Breast epithelium (tissue), 4 donors: ENCODE measurements at regions not wholly inside any gene's neighbourhood (a gene's known extent, or its start where the extent isn't known, plus 50 kb on each side); places are given as distances from the start of the nearest gene placed in this dataset.

ENCODE experiments used
- DNase-seq, 2 donors: peaks; one replicate each; pipeline ENCODE4 v3.0.0-alpha.2; 2019; ENCODE audit warnings: low spot score in 2 of 2
- H3K27ac ChIP-seq, 2 donors: fragments of 200-600 bp; sonication (generic) in 1 of 2; one replicate each; pipeline ENCODE4 v1.5.1; 2016 to 2019; ENCODE audit warnings: mild to moderate bottlenecking in 1 of 2
- H3K27me3 ChIP-seq, 2 donors: fragments of 200-600 bp; sonication (generic) in 1 of 2; one replicate each; pipeline versions ENCODE4 v1.5.1 to v1.6.0; 2017 to 2019; ENCODE audit warnings: control low read depth in 1 of 2, mild to moderate bottlenecking in 1 of 2
- H3K36me3 ChIP-seq: fragments of 200-600 bp; one replicate; pipeline ENCODE4 v1.5.1; 2019
- H3K4me1 ChIP-seq, 2 donors: fragments of 200-600 bp; sonication (generic); one replicate each; pipeline ENCODE4 v1.5.1; 2016 to 2019; ENCODE audit warnings: control low read depth in 1 of 2
- H3K4me3 ChIP-seq, 3 donors: fragments of 200-600 bp; sonication (generic); 1 replicate in 2 of 3; 2 replicates in 1 of 3; pipeline ENCODE4 v1.5.1; 2016 to 2019; ENCODE audit warnings: mild to moderate bottlenecking in 3 of 3, moderate library complexity in 2 of 3
- H3K9me3 ChIP-seq, 2 donors: fragments of 200-600 bp; sonication (generic) in 1 of 2; one replicate each; pipeline ENCODE4 v1.5.1; 2016 to 2019; ENCODE audit warnings: control low read depth in 1 of 2
- POLR2A ChIP-seq: fragments of 450-650 bp; IDR thresholded peaks from one replicate; pipeline ENCODE4 v1.6.1; 2016; ENCODE audit warnings: antibody characterized with exemption, mild to moderate bottlenecking, moderate library complexity
- POLR2AphosphoS5 ChIP-seq, 3 donors: sonication (generic); formaldehyde crosslinking; IDR thresholded peaks; one replicate each; pipeline ENCODE4 v1.6.1; 2017; ENCODE audit warnings: antibody characterized with exemption in 3 of 3
- intact Hi-C: fragments of 100-400 bp; cut with DNase I; formaldehyde crosslinking; loops from one replicate; pipeline ENCODE4 v1.15.1; 2023; ENCODE audit warnings: low total_unique reads
- TF ChIP-seq, protein P1 (sequence below), 3 donors: fragments of 450-650 bp; IDR thresholded peaks; one replicate each; pipeline ENCODE4 v1.5.1; 2016 to 2017; ENCODE audit warnings: antibody characterized with exemption in 3 of 3, mild to moderate bottlenecking in 3 of 3, moderate library complexity in 3 of 3

DNA sequence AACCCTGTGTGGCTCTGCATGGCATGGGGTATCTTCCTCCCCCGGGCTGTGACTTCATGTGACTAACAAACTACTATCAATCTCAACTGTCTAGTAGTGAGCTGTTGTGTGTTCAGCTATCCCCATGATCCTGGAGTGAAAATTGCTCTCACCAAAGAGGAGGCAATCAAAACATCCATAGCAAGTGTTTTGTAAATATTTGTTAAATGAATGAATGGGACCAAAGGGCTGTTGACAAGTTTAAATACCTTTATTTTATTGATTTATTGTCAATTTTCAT, 138.1 kb upstream of the CPM start:
- intact Hi-C loops: no loop called here
- H3K9me3 ChIP-seq: no peaks in the 10 kb centered on the region

DNA sequence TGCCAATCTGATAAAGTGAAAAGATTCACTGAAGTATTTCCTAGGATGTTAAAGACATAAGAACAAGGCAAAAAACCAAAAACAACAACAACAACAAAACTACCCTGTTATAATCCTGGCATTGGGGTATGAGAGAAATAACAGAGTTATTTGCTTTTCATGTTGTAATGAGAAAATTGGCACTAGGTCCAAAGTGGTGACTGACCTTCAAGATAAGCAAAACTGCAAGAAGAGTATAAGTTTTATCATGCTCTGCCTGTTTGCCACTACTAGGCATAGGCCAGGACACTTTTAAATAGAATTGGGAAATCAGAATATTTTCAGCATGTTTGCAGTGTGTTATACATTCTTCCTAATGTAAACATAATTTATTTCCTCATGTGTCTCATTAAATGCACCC, 140.1 kb upstream of the CPM start:
- DNase-seq: no peak
- H3K36me3 ChIP-seq: no peaks in the 10 kb centered on the region
- H3K27me3 ChIP-seq: no peaks in the 10 kb centered on the region
- H3K4me1 ChIP-seq: peaks cover 0 to 4% of the 10 kb centered on the region in 2 donors
- H3K9me3 ChIP-seq: no peaks in the 10 kb centered on the region
- no peak overlapping the region for H3K27ac ChIP-seq
- no peak overlapping the region for H3K4me3 ChIP-seq
- intact Hi-C loops: no loop called here
- no peak for TF ChIP-seq POLR2AphosphoS5 (IDR thresholded peaks at IDR 0.05)
- TF ChIP-seq, protein P1, sequence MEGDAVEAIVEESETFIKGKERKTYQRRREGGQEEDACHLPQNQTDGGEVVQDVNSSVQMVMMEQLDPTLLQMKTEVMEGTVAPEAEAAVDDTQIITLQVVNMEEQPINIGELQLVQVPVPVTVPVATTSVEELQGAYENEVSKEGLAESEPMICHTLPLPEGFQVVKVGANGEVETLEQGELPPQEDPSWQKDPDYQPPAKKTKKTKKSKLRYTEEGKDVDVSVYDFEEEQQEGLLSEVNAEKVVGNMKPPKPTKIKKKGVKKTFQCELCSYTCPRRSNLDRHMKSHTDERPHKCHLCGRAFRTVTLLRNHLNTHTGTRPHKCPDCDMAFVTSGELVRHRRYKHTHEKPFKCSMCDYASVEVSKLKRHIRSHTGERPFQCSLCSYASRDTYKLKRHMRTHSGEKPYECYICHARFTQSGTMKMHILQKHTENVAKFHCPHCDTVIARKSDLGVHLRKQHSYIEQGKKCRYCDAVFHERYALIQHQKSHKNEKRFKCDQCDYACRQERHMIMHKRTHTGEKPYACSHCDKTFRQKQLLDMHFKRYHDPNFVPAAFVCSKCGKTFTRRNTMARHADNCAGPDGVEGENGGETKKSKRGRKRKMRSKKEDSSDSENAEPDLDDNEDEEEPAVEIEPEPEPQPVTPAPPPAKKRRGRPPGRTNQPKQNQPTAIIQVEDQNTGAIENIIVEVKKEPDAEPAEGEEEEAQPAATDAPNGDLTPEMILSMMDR (IDR thresholded peaks at IDR 0.05): no peak
- no peak for TF ChIP-seq POLR2A

More for the DNA sequence above, 138.1 kb upstream of the CPM start:
- no peak for DNase-seq
- Histone ChIP-seq H3K27ac (no peak overlapping the region), H3K4me3 (no peak overlapping the region), H3K27me3 (no peaks in the 10 kb centered on the region), H3K4me1 (peaks cover 0 to 4% of the 10 kb centered on the region in 2 donors), H3K36me3 (no peaks in the 10 kb centered on the region)
- no peak for TF ChIP-seq POLR2AphosphoS5 (IDR thresholded peaks at IDR 0.05)
- TF ChIP-seq, protein P1 (IDR thresholded peaks at IDR 0.05): no peak

DNA sequence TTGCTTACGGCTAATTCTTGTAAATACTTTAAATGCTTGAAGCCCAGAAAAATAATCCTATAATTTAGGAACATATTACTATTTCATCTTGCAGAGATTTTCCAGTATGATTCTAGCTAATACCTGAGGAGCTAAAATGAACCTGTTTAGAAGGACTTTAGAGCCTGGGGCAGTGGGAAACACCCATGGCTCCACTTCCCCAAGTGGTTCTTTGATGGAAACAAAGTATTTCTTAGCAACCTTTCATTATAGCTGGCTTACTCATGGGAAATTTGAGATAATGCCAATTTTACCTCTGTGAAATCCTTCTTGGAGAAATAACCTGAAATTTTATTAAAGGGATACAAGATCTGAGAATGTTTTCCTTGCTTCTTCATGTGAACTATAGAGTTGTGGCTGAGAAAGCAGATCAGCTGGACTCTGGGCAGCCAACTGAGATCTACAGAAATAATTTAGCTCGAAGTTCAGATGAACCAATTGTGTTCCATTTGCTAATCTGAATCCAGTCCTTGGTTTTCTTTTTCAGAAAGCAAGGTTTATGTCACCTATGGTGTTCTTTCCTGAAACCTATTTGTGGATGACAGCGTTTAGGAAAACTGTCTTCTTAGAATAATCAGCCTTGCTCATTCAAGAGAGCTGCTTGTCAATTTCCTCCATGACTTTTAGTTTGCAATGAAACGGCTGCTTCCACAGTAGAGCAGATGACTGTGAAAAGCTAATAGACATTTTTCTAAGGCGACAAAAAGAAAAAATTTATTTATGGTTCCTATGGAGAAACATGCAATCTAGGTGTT, 141.8 kb upstream of the CPM start:
- intact Hi-C loops: no loop called here
- Histone ChIP-seq H3K9me3 (no peaks in the 10 kb centered on the region), H3K4me3 (no peak overlapping the region), H3K27ac (no peak overlapping the region), H3K27me3 (no peaks in the 10 kb centered on the region), H3K36me3 (no peaks in the 10 kb centered on the region), H3K4me1 (peaks cover 0 to 4% of the 10 kb centered on the region in 2 donors)
- TF ChIP-seq POLR2AphosphoS5 (IDR thresholded peaks at IDR 0.05): no peak
- TF ChIP-seq, protein P1 (IDR thresholded peaks at IDR 0.05): no peak
- TF ChIP-seq POLR2A: no peak
- DNase-seq: no peak

DNA sequence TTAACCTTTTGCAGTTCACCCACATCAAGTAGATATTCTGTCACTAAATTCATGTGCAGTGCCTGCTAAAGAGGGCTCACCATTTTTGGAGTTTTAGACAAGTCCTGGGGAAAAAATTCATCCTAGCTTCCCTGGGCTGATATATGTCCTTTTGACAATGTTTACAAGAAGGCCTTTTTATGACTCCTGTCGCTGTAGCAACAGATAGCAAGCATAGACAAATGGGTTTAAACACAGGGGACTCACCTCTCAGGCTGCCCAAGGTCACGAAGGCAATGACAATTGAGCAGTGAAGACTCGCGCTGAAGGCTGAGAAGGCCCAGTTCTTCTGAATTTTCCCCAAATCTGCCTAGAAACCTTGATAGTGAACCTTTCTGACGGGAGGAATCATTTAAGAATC, 150.7 kb upstream of the CPM start:
- no peaks in the 10 kb centered on the region for H3K9me3 ChIP-seq
- TF ChIP-seq POLR2AphosphoS5 (IDR thresholded peaks at IDR 0.05) (no peak), POLR2A (no peak)
- TF ChIP-seq, protein P1 (IDR thresholded peaks at IDR 0.05): no peak
- H3K4me3 ChIP-seq: no peak overlapping the region
- no peaks in the 10 kb centered on the region for H3K36me3 ChIP-seq
- H3K27ac ChIP-seq: no peak overlapping the region
- H3K27me3 ChIP-seq: no peaks in the 10 kb centered on the region
- DNase-seq: no peak
- H3K4me1 ChIP-seq: no peaks in the 10 kb centered on the region
- intact Hi-C loops: no loop called here

DNA sequence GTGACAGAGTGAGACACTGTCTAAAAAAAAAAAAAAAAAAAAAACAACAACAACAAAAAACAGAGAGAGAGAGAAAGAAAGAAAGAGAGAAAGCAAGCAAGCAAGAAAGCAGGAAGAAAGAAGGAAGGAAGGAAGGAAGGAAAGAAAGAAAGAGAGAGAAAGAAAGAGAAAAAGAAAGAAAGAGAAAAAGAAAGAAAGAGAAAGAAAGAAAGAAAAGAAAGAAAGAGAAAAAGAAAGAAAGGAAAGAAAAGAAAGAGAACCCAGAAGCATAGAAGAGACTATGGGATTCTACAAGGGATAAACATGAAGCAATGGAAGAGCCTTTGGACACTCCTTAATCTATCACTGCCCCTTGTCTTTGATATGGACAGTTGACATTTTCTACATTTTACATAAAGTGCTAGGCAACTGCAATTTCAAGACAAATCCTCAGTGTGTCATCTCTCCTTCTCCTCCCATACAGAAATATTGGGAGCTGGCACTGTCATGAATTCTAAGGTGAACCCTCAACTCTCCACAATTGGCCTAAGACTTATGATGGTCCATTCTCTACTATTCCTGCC, 151.9 kb upstream of the CPM start:
- Histone ChIP-seq H3K4me1 (no peaks in the 10 kb centered on the region), H3K27ac (no peak overlapping the region), H3K4me3 (no peak overlapping the region), H3K9me3 (no peaks in the 10 kb centered on the region), H3K27me3 (no peaks in the 10 kb centered on the region), H3K36me3 (no peaks in the 10 kb centered on the region)
- TF ChIP-seq, protein P1 (IDR thresholded peaks at IDR 0.05): no peak
- TF ChIP-seq POLR2A: no peak
- no peak for TF ChIP-seq POLR2AphosphoS5 (IDR thresholded peaks at IDR 0.05)
- intact Hi-C loops: no loop called here
- DNase-seq: no peak
